HepG2 (cell line): ENCODE measurements at regions not wholly inside any gene's neighbourhood (a gene's known extent, or its start where the extent isn't known, plus 50 kb on each side); places are given as distances from the start of the nearest gene placed in this dataset.

Experiments
- BCLAF1 ChIP-seq: fragments of 450-650 bp; IDR thresholded peaks from 2 replicates; pipeline ENCODE4 v1.6.1; 2017; ENCODE audit warnings: mild to moderate bottlenecking
- ETV6 ChIP-seq: sonication (generic); formaldehyde crosslinking; conservative IDR thresholded peaks from 2 replicates; pipeline ENCODE4 v1.4.0; 2020; ENCODE audit warnings: missing genetic modification reagents
- MED13 ChIP-seq: sonication (generic); formaldehyde crosslinking; IDR thresholded peaks from 2 replicates; pipeline ENCODE4 v1.5.0; 2020; ENCODE audit warnings: missing genetic modification reagents
- ZNF275 ChIP-seq: sonication (generic); formaldehyde crosslinking; IDR thresholded peaks from 2 replicates; pipeline ENCODE4 v1.8.0; 2022; ENCODE audit warnings: missing genetic modification reagents, mild to moderate bottlenecking, inconsistent platforms, borderline replicate concordance

- TF ChIP-seq BCLAF1 (no peak), ZNF275 (no peak), ETV6 (CRISPR knock-in tag) (no peak), MED13 (CRISPR knock-in tag) (no peak)
Observed at GRCh38 chr6:90835596-90836212, 248.8 kb upstream of the MAP3K7 start.
